Liver (tissue), 8 donors: ENCODE measurements at regions not wholly inside any gene's neighbourhood (a gene's known extent, or its start where the extent isn't known, plus 50 kb on each side); places are given as distances from the start of the nearest gene placed in this dataset. TPM values are rescaled to one million over a fixed set of nuclear protein-coding genes. Genes with fewer than 3 reads are reported as not detected.

Experiments
- DNase-seq: peaks from one replicate; pipeline ENCODE4 v3.0.0-alpha.2; 2017; ENCODE audit warnings: low spot score
- H3K27ac ChIP-seq, 2 donors: one replicate each; pipeline ENCODE4 v1.7.0; 2013; ENCODE audit warnings: inconsistent platforms in 2 of 2, low read length in 2 of 2, control low read depth in 1 of 2, low read depth in 1 of 2, mild to moderate bottlenecking in 1 of 2
- H3K27me3 ChIP-seq, 4 donors: one replicate each; pipeline versions ENCODE4 v1.6.1 to v1.7.0; 2013; ENCODE audit warnings: low read length in 3 of 4, inconsistent platforms in 1 of 4, mild to moderate bottlenecking in 1 of 4, moderate library complexity in 1 of 4; ENCODE audit not compliant: control insufficient read depth in 4 of 4, insufficient read depth in 4 of 4
- H3K36me3 ChIP-seq, 4 donors: one replicate each; pipeline versions ENCODE4 v1.6.1 to v1.7.0; 2013; ENCODE audit warnings: low read length in 3 of 4, mild to moderate bottlenecking in 3 of 4, low read depth in 1 of 4, moderate library complexity in 1 of 4; ENCODE audit not compliant: control insufficient read depth in 4 of 4, insufficient read depth in 3 of 4
- H3K4me1 ChIP-seq, 4 donors: one replicate each; pipeline versions ENCODE4 v1.6.1 to v1.7.0; 2013; ENCODE audit warnings: low read length in 3 of 4, mild to moderate bottlenecking in 3 of 4, moderate library complexity in 1 of 4; ENCODE audit not compliant: control insufficient read depth in 4 of 4, insufficient read depth in 4 of 4
- H3K4me3 ChIP-seq, 3 donors: one replicate each; pipeline versions ENCODE4 v1.6.1 to v1.7.0; 2013; ENCODE audit warnings: low read length in 3 of 3, control low read depth in 1 of 3, low read depth in 1 of 3, mild to moderate bottlenecking in 1 of 3
- H3K9ac ChIP-seq, 2 donors: one replicate each; pipeline ENCODE4 v1.7.0; 2013; ENCODE audit warnings: low read length in 2 of 2, mild to moderate bottlenecking in 2 of 2, moderate library complexity in 2 of 2, control low read depth in 1 of 2, low read depth in 1 of 2
- H3K9me3 ChIP-seq, 4 donors: one replicate each; pipeline versions ENCODE4 v1.6.1 to v1.7.0; 2013; ENCODE audit warnings: low read length in 3 of 4; ENCODE audit not compliant: control insufficient read depth in 4 of 4
- FOXA2 ChIP-seq: IDR thresholded peaks from 2 replicates; pipeline ENCODE4 v1.6.1; 2016; ENCODE audit warnings: antibody characterized with exemption
- GABPA ChIP-seq, 2 donors: IDR thresholded peaks in 1 of 2; conservative IDR thresholded peaks in 1 of 2; 2 replicates each; pipeline ENCODE4 v1.6.1; 2016; ENCODE audit warnings: antibody characterized with exemption in 2 of 2, mild to moderate bottlenecking in 1 of 2, moderate library complexity in 1 of 2
- JUND ChIP-seq, 2 donors: IDR thresholded peaks; 2 replicates each; pipeline ENCODE4 v1.6.1; 2016; ENCODE audit warnings: antibody characterized with exemption in 2 of 2
- MAX ChIP-seq: IDR thresholded peaks from 2 replicates; pipeline ENCODE4 v1.6.1; 2016; ENCODE audit warnings: antibody characterized with exemption
- RAD21 ChIP-seq, 2 donors: IDR thresholded peaks; 2 replicates each; pipeline ENCODE4 v1.6.1; 2016; ENCODE audit warnings: antibody characterized with exemption in 2 of 2, mild to moderate bottlenecking in 2 of 2
- REST ChIP-seq: IDR thresholded peaks from 2 replicates; pipeline ENCODE4 v1.6.1; 2016; ENCODE audit warnings: antibody characterized with exemption, mild to moderate bottlenecking
- SP1 ChIP-seq: IDR thresholded peaks from 2 replicates; pipeline ENCODE4 v1.6.1; 2018; ENCODE audit warnings: antibody characterized with exemption, mild to moderate bottlenecking
- TAF1 ChIP-seq: conservative IDR thresholded peaks from 2 replicates; pipeline ENCODE4 v1.6.1; 2016; ENCODE audit warnings: antibody characterized with exemption, mild to moderate bottlenecking
- YY1 ChIP-seq: IDR thresholded peaks from 2 replicates; pipeline ENCODE4 v1.6.1; 2016; ENCODE audit warnings: antibody characterized with exemption, mild to moderate bottlenecking
- WGBS: extraction: QIAGEN DNeasy Blood & Tissue Kit; methylation state at CpG from one replicate; pipeline ENCODE4 v1.1.7; 2013; 5-methylcytosine and 5-hydroxymethylcytosine counted together
- small RNA-seq: library from RNA; depleted of rRNA; stranded (forward); fragments of <200 nt; gene quantifications from one replicate; pipeline ENCODE3, GENCODE V24; 2014
- donor health status: healthy.
- donor health status: healthy.
- donor health status: healthy.
- donor health status: healthy.

GRCh38 chr11:33411751-33412150, 154.6 kb downstream of the HIPK3 start (continued):
- TF ChIP-seq REST (no peak), TAF1 (no peak), RAD21 (IDR thresholded peaks at IDR 0.05) (no peak), GABPA (IDR thresholded peaks at IDR 0.05 in 1 of 2, conservative IDR thresholded peaks at IDR 0.05 in 1 of 2) (no peak)

- Histone ChIP-seq H3K4me1 (no peaks in the 10 kb centered on the region), H3K9me3 (no peaks in the 10 kb centered on the region), H3K4me3 (no peak overlapping the region), H3K36me3 (no peaks in the 10 kb centered on the region), H3K27ac (no peak overlapping the region), H3K27me3 (peaks cover 0 to 8% (median 1%) of the 10 kb centered on the region in 4 donors), H3K9ac (no peak overlapping the region)
- DNase-seq, result no peak
- WGBS, result 53% methylated on average over 4 of the region's 4 CpGs
- no peak for TF ChIP-seq MAX
- TF ChIP-seq GABPA (IDR thresholded peaks at IDR 0.05 in 1 of 2, conservative IDR thresholded peaks at IDR 0.05 in 1 of 2), result no peak
- TF ChIP-seq RAD21 (IDR thresholded peaks at IDR 0.05), result no peak
- no peak for TF ChIP-seq YY1
- TF ChIP-seq JUND (IDR thresholded peaks at IDR 0.05), result no peak
- TF ChIP-seq FOXA2, result no peak
- no peak for TF ChIP-seq REST
- no peak for TF ChIP-seq SP1
Observed at GRCh38 chr11:33410086-33410765, 153.0 kb downstream of the HIPK3 start.

Small RNA genes lying in the stretch of these regions (small RNA-seq; reads per million reads assigned to genes)
- gene AL133399.1, result not detected
